GM18951 (cell line): ENCODE measurements at regions not wholly inside any gene's neighbourhood (a gene's known extent, or its start where the extent isn't known, plus 50 kb on each side); places are given as distances from the start of the nearest gene placed in this dataset.
"Not testable (repeated sequence)": the region's sequence is repeated elsewhere in the genome, so short reads cannot be mapped to it uniquely, and the experiment has no call there.

ENCODE experiments used
- POLR2A ChIP-seq: IDR thresholded peaks from 4 replicates; pipeline ENCODE4 v1.6.1; 2011; ENCODE audit warnings: mild to moderate bottlenecking; ENCODE audit not compliant: insufficient read length, insufficient read depth; ENCODE audit errors: extremely low read depth
- in situ Hi-C: fragments of 300-500 bp; cut with MboI; formaldehyde crosslinking; loops from one replicate; pipeline ENCODE4 v1.12.0; 2022; ENCODE audit warnings: low sequenced_read_pairs, mixed read lengths, inconsistent platforms; ENCODE audit not compliant: unreplicated experiment

DNA sequence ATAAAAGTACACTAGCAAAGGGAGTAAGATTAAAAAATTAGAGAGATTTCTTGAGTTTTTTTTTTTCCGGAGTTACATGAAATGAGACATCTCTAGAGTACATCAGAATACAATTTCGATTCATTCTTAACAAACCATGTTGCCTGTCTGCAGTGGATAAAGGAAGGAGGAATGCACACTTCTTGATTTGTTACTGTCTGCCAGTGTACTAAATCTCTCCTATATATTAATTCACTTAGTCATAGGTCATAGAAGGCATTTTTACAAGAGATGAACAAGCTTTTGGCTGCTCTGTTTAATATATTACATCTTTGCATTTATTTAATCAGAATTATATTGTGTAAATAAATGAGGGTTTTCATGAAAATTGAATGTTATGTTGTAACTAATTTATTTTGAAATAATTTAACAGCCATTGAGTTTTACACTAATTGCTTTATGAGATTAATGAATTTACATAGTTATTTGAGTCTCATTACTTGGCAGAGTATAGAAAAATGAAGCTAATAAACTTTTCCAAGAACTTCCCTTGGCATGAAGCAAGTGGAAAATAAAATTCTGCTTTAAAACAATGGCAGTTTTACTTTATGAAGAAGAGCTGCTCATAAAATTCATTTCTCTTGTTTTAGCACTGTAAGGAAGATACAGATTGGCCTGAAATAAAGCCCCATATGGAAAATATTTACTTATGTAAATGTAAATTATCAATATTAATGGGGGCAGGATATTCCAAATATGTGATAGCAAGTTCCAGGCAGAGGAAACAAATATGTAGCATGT lies 1284.7 kb downstream of the BRINP3 start:
- in situ Hi-C loops = no loop called here
- TF ChIP-seq POLR2A = no peak

DNA sequence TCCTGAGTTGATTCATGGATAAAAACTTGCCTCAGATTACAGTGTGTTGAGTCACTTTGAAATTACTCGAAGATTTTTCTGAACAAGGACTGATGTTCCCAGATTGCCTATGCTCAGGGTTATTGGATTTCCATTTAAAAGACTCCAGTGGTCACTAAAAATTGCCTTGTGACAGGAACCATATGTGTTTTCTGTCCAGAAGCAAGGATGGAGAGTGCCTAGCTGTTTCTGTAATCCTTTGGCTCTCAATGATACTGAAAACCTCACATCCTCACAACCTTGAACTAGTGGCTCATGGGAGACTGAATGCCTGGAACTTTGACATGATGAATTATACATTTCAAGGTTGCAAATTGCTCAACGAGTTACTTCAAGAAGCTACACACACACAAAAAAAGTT lies 1271.8 kb downstream of the BRINP3 start:
- in situ Hi-C loops = no loop called here
- TF ChIP-seq POLR2A = no peak

DNA sequence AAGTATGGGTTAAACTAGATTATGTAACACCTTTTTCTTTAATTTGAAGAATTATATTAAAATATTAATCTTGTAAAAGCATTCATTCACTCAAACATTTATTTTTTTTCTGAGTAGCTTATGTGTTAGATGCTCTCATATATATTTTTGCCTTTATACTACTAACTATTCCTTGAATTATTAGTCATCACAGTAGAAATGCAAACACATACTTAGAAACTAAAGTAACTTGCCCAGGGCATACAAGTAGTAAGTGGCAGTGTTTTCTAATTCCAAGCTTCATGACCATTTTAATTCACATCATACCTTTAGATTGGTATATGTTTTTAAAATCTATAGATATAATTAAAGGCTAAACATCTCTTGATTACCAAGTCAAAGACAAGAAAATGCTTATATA lies 1271.0 kb downstream of the BRINP3 start:
- no peak for TF ChIP-seq POLR2A
- in situ Hi-C loops = no loop called here

DNA sequence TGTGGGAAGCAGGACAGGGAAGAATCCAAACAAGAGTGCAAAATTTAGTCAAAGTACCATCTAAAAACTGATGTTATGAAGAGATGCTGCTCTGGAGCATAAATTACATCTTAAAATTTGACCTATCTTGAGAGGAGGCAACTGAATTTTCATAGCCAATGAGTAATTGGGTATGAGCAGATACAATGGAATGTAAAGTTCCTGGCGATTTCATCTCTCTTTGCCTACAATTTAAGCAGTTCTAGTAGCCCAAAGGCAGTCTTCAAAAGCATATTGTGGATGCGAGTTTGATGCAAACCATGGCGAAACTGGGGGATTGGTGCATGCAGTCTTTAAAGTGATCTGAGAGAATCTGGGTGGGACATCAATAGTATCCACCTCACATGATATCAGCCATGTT lies 1265.9 kb downstream of the BRINP3 start:
- in situ Hi-C loops = no loop called here

DNA sequence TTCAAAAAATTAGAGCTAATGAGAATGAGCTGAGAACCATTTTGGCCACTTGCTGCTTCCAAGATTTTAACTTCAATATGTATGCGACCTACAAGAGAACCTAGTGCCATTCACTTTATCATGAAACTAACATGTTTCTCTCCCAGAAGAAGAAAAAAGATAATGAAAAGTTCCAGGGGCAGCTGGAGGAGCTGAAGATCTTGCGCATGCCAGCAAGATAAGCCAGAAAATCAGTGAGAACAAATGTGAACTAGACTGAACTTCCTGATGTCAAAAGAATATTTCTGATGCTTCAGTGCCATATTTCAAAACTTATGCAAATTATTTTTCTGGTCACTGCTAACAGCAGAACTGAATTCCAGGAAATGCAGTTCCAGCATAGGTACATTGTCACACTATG lies 1265.1 kb downstream of the BRINP3 start:
- no peak for TF ChIP-seq POLR2A
- in situ Hi-C loops = no loop called here

More for the DNA sequence above, 1265.9 kb downstream of the BRINP3 start:
- TF ChIP-seq POLR2A = no peak

DNA sequence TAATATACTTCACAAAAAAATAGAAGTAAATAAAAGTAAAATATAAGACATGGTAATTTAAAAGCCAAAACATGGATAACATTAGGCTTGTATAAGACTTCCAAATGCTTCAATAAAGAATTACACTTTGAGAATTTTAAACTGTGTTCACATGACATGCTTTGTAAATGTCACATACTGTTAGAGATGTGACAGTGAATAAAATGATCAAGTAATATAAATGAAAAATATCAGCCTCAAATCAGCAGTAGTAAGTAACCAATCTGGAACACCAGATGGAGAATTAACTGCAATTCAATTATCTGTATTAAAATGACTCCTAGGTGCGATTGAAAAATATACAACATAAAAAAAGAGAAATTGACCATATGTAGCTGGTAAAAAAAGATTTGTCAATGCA lies 1260.8 kb downstream of the BRINP3 start:
- in situ Hi-C loops = no loop called here
- no peak for TF ChIP-seq POLR2A

DNA sequence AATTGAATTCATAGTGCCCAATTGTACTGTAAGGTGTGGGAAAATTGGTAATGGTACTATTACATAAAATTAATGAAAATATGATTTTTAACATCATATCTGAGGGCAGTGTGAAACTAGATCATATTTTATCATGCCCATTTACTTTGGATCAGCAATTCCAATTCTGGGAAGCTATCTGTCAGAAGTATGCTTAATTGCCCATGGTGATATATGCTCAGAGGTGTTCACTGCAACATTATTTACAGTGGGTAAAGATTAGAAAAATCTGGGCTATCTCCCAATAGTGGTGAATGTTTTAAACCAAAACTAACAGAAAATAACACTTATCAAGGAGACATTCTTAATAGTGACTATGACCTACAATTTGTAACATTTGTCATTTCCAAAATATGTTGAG lies 1260.0 kb downstream of the BRINP3 start:
- TF ChIP-seq POLR2A = no peak
- in situ Hi-C loops = no loop called here

DNA sequence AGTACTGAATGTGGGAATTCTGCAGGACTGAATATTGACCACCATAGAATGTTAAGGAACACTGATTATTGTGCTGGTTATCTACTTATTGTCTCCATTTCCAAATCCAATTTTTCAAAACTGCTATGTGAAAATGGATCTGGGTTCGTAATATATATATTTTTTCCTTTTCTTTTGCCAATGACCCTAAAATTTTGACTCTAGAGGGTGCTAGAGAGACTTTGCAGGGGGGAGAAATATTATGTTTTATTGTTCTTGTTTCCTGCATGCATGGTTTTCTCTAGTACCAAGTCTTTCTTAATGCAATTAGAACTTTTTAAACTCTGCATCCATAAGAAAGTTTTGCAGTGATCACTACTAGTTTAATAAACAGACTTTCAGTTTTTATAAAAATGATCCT lies 1256.9 kb downstream of the BRINP3 start:
- no peak for TF ChIP-seq POLR2A
- in situ Hi-C loops = no loop called here

DNA sequence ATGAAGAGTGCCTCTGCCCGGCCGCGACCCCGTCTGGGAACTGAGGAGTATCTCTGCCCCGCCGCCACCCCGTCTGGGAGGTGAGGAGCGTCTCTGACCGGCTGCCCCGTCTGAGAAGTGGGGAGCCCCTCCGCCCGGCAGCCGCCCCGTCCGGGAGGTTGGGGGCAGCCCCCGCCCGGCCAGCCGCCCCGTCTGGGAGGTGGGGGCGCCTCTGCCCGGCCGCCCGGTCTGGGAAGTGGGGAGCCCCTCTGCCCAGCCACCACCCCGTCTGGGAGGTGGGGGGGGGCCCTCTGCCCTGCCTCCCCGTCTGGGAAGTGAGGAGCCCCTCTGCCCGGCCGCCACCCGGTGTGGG lies 1251.9 kb downstream of the BRINP3 start:
- in situ Hi-C loops = not testable (repeated sequence)

DNA sequence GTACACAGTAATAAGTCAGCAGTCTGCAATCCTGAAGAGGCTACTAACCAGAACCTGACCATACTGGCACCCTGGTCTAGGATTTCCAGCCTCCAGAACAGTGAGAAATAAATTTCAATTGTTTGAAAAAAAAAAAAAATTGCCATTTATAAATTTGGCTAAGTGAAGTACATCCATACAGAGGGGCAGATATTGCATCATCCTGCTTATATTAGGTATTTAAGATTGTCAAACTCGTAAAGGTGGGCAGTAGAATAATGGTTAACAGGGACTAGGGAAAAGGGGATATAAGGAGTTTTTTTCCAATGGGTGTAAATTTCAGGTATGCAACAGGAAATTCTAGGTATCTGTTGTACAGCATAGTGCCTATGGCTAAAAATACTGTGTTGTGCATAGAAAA lies 1250.9 kb downstream of the BRINP3 start:
- TF ChIP-seq POLR2A = no peak
- in situ Hi-C loops = no loop called here

DNA sequence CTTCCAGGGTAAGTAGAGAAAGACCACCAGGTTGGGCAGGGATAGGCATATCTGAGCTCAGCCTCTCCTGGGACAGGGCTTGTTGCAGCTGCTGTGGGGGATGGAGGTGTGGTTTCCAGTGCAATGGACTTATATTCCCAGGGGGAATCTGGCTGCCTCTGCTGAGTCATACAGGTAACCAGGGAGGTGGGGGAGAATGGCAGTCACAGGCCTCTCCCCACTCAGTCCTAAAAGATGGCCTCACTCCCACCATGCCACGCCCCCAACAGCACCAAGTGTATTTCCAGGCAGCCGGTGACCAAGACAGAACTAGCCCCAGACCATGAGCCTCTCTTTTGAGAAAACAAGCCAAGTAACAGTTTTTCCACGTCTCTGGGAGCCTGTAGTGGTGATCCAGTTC lies 1240.7 kb downstream of the BRINP3 start:
- in situ Hi-C loops = no loop called here

DNA sequence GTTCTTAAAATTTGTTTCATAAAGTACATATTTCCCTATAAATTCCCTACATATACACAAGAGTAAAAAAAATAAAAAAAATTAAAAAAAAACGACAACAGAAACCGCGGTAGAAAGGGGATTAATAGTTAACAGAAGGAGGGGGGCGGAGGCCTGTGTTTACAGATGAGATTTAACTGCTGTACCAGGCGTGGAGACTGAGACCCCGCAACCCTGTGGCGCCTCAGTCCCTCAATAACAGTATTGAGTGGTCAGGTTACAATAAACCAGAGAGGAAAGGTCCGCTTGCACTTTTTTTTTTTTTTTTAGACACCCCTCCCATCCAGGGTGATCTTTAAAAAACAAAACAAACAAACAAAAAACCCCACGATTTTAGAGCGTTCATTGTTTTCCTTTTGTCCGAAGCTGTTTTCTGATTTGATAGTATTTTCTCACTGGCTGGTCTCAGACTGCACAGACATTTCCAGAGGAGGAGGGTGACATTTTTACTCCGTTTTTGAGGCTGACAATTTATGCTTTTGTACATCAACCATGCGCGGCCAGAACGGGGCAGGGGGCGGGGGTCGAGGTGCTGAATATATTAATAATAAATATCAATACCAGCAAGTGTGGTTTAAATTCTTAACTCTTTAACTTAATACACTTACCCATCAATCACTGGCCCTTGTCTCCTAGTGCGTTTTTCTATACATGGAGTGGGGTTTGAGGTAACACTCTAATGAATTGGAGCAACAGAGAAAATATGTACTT lies 1223.9 kb downstream of the BRINP3 start:
- TF ChIP-seq POLR2A = no peak
- in situ Hi-C loops = no loop called here

More for the DNA sequence above, 1240.7 kb downstream of the BRINP3 start:
- no peak for TF ChIP-seq POLR2A

DNA sequence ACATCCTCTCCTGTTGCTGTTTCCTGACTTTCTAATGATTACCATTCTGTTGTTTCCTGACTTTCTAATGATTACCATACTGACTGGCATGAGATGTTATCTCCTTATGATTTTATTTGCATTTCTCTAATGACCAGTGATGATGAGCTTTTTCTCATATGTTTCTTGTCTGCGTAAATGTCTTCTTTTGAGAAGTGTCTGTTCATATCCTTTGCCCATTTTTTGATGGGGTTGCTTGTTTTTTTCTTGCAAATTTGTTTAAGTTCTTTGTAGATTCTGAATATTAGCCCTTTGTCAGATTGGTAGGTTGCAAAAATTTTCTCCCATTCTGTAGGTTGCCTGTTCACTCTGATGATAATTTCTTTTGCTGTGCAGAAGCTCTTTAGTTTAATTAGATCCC lies 1216.5 kb downstream of the BRINP3 start:
- in situ Hi-C loops = not testable (repeated sequence)

DNA sequence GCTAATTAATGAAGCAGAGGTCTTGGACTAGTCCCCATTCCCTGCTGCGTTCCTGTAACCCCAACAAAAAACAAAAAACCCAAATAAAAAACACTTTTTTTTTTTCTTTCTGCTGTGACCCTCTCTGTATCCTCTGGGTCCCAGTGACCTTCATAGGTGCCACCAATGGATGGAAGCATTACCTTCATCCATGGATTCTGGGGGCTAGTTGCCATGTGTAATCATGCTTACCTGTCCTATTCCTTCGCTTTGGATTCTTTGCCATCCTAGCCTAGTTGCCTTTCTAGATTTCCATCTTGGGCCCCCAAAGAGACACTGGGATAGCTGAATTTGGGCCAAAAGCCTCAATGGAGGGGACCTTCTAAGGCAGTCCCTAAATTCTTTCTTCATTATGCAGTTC lies 1208.7 kb downstream of the BRINP3 start:
- in situ Hi-C loops = no loop called here
- no peak for TF ChIP-seq POLR2A

DNA sequence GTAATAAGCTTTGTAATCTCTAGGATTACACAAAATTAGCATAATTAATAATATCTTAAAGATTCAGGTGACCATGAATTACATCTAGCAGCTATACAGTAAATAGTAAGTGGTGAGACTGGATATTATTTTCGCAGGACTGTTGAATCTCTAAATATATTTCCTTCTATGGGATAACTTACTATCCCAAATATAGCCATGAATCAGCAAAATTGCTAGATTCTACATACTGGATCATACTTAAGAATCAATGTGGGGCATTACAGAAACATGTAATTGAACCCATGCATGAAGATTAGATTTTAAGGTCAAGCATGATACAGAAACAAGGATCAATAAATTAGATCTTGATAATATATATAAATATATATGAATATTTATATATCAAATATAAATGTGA lies 1203.4 kb downstream of the BRINP3 start:
- no peak for TF ChIP-seq POLR2A
- in situ Hi-C loops = no loop called here

DNA sequence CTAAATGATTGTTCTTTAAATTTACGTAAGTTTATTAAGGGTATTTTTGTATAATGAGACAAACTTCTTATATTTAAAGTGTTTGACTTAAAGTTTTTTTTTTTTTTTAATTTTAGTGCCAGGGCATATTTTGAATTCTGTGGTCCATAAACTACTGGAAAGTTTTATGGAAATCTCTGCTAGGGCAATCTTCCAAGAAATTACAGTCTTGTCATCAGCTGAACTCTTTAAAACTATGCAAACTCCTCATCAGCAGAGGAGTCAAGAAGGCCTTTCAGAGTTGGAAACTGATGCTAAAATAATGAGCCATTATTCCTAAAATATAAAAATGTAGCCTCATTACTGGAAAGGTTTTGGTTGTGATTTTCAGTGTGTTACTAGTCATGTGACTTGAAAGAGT lies 1201.9 kb downstream of the BRINP3 start:
- no peak for TF ChIP-seq POLR2A
- in situ Hi-C loops = no loop called here
